IMR-90 (cell line): ENCODE measurements at regions not wholly inside any gene's neighbourhood (a gene's known extent, or its start where the extent isn't known, plus 50 kb on each side); places are given as distances from the start of the nearest gene placed in this dataset.
A peak's percentile ranks its signal among the peaks of the same experiment; 100 is the strongest.

Experiments
- ATAC-seq: fragments of 200-7000 bp; cut with Tn5 transposase; 2 replicates; pipeline ENCODE4 v1.9.1; 2020; ENCODE audit warnings: low read depth, mild to moderate bottlenecking, moderate library complexity
- BruUV-seq: library from RNA; stranded (reverse); fragments of 400-500 nt; replicated peaks from 2 replicates; lab custom pipeline; 2021; lab: Mats Ljungman, UMichigan
- CTCF ChIA-PET: fragments of 300-600 bp; formaldehyde crosslinking; extraction: SDS; loops from one replicate; lab custom pipeline; 2021; ENCODE audit warnings: antibody characterized with exemption; lab: Yijun Ruan, JAX
- POLR2A ChIA-PET: fragments of 300-600 bp; sonication (Branson Sonifier 250); formaldehyde crosslinking; loops from one replicate; lab custom pipeline; 2022; ENCODE audit warnings: antibody characterized with exemption; ENCODE audit not compliant: unreplicated experiment; lab: Charles Lee
- DNase-seq: peaks from one replicate; pipeline ENCODE4 v3.0.0; 2013
- H2AFZ ChIP-seq: replicated peaks from 2 replicates; pipeline ENCODE3; 2013; ENCODE audit warnings: low read length, mild to moderate bottlenecking; ENCODE audit not compliant: poor library complexity
- H2AK5ac ChIP-seq: 2 replicates; pipeline ENCODE4 v1.6.1; 2013; ENCODE audit warnings: low read depth, low read length, inconsistent platforms
- H2AK9ac ChIP-seq: replicated peaks from 2 replicates; pipeline ENCODE3; 2013; ENCODE audit warnings: mild to moderate bottlenecking, low read depth, low read length, moderate library complexity; ENCODE audit not compliant: poor library complexity
- H2BK120ac ChIP-seq: 2 replicates; pipeline ENCODE4 v1.6.1; 2013; ENCODE audit warnings: low read depth, low read length, inconsistent platforms
- H2BK15ac ChIP-seq: 3 replicates; pipeline ENCODE4 v1.6.1; 2013; ENCODE audit warnings: low read depth, low read length, inconsistent platforms
- H2BK20ac ChIP-seq: 2 replicates; pipeline ENCODE4 v1.6.1; 2013; ENCODE audit warnings: low read depth, mild to moderate bottlenecking, inconsistent platforms, low read length, moderate library complexity
- H2BK5ac ChIP-seq: 2 replicates; pipeline ENCODE4 v1.6.1; 2013; ENCODE audit warnings: mild to moderate bottlenecking, low read depth, low read length, inconsistent platforms; ENCODE audit not compliant: poor library complexity, severe bottlenecking
- H3K14ac ChIP-seq: replicated peaks from 2 replicates; pipeline ENCODE4 v1.6.1; 2013; ENCODE audit warnings: low read depth, low read length, inconsistent platforms
- H3K18ac ChIP-seq: 2 replicates; pipeline ENCODE4 v1.6.1; 2013; ENCODE audit warnings: low read depth, low read length, control low read depth
- H3K23ac ChIP-seq: 2 replicates; pipeline ENCODE4 v1.6.1; 2013; ENCODE audit warnings: low read depth, low read length, inconsistent platforms
- H3K27ac ChIP-seq: 2 replicates; pipeline ENCODE4 v1.5.1; 2013; ENCODE audit warnings: mild to moderate bottlenecking, control low read depth, low read length; ENCODE audit not compliant: insufficient read depth
- H3K27me3 ChIP-seq: 2 replicates; pipeline ENCODE4 v1.6.1; 2013; ENCODE audit warnings: low read length; ENCODE audit not compliant: control insufficient read depth, insufficient read depth
- H3K36me3 ChIP-seq: 2 replicates; pipeline ENCODE4 v1.6.1; 2013; ENCODE audit warnings: low read length, mixed read lengths; ENCODE audit not compliant: control insufficient read depth, insufficient read depth
- H3K4ac ChIP-seq: 2 replicates; pipeline ENCODE4 v1.6.1; 2013; ENCODE audit warnings: low read depth, low read length, inconsistent platforms
- H3K4me1 ChIP-seq: 2 replicates; pipeline ENCODE4 v1.6.1; 2013; ENCODE audit warnings: low read length, mixed read lengths; ENCODE audit not compliant: control insufficient read depth, insufficient read depth
- H3K4me2 ChIP-seq: 2 replicates; pipeline ENCODE4 v1.6.1; 2013; ENCODE audit warnings: low read depth, mild to moderate bottlenecking, control low read depth, low read length, moderate library complexity
- H3K4me3 ChIP-seq: 2 replicates; pipeline ENCODE4 v1.5.1; 2013; ENCODE audit warnings: low read depth, mild to moderate bottlenecking, control low read depth, low read length, moderate library complexity; ENCODE audit not compliant: insufficient read depth
- H3K56ac ChIP-seq: 2 replicates; pipeline ENCODE4 v1.6.1; 2013; ENCODE audit warnings: low read length, inconsistent platforms; ENCODE audit not compliant: insufficient read depth; ENCODE audit errors: extremely low read depth
- H3K79me1 ChIP-seq, 2 experiments: 2 replicates each; pipeline ENCODE4 v1.6.1; 2013; ENCODE audit warnings: low read length in 2 of 2, inconsistent platforms in 1 of 2, low read depth in 1 of 2
- H3K9ac ChIP-seq: 2 replicates; pipeline ENCODE4 v1.6.1; 2013; ENCODE audit warnings: low read depth, low read length, control low read depth
- H3K9me1 ChIP-seq: 2 replicates; pipeline ENCODE4 v1.6.1; 2013; ENCODE audit warnings: low read length, inconsistent platforms; ENCODE audit not compliant: insufficient read depth
- H3K9me3 ChIP-seq: 2 replicates; pipeline ENCODE4 v1.6.1; 2013; ENCODE audit warnings: low read length; ENCODE audit not compliant: control insufficient read depth, insufficient read depth
- H4K20me1 ChIP-seq: 2 replicates; pipeline ENCODE4 v1.6.1; 2013; ENCODE audit warnings: low read length, inconsistent platforms; ENCODE audit not compliant: insufficient read depth
- H4K5ac ChIP-seq: 2 replicates; pipeline ENCODE4 v1.6.1; 2013; ENCODE audit warnings: mild to moderate bottlenecking, low read depth, low read length, control low read depth
- H4K8ac ChIP-seq, 2 experiments: 2 replicates each; pipeline ENCODE4 v1.6.1; 2013; ENCODE audit warnings: low read depth in 2 of 2, low read length in 2 of 2, control low read depth in 1 of 2, inconsistent platforms in 1 of 2
- H4K91ac ChIP-seq: 2 replicates; pipeline ENCODE4 v1.6.1; 2013; ENCODE audit warnings: low read depth, low read length, inconsistent platforms; ENCODE audit not compliant: insufficient read depth
- BHLHE40 ChIP-seq: fragments of 150-350 bp; IDR thresholded peaks from 2 replicates; pipeline ENCODE4 v1.6.1; 2016; ENCODE audit warnings: mild to moderate bottlenecking, low read depth, low read length
- CEBPB ChIP-seq: IDR thresholded peaks from 2 replicates; pipeline ENCODE4 v1.6.1; 2012; ENCODE audit warnings: low read depth, low read length, improper control_type of control experiment
- CHD1 ChIP-seq: IDR thresholded peaks from 2 replicates; pipeline ENCODE4 v1.6.1; 2012; ENCODE audit warnings: low read depth, low read length, improper control_type of control experiment
- CTCF ChIP-seq: conservative IDR thresholded peaks from 2 replicates; pipeline ENCODE4 v1.5.1; 2012; ENCODE audit warnings: mild to moderate bottlenecking, low read depth, low read length, improper control_type of control experiment
- MAFK ChIP-seq: IDR thresholded peaks from 2 replicates; pipeline ENCODE4 v1.6.1; 2012; ENCODE audit warnings: low read depth, low read length, improper control_type of control experiment
- MAZ ChIP-seq: IDR thresholded peaks from 2 replicates; pipeline ENCODE4 v1.6.1; 2012; ENCODE audit warnings: low read depth, mild to moderate bottlenecking, low read length, improper control_type of control experiment, moderate library complexity, borderline replicate concordance
- NFE2L2 ChIP-seq: fragments of 150-350 bp; IDR thresholded peaks from 2 replicates; pipeline ENCODE4 v1.6.1; 2016; ENCODE audit warnings: low read depth, mild to moderate bottlenecking, low read length
- POLR2A ChIP-seq: IDR thresholded peaks from 2 replicates; pipeline ENCODE4 v1.6.1; 2012; ENCODE audit warnings: mild to moderate bottlenecking, low read depth, low read length
- RAD21 ChIP-seq: IDR thresholded peaks from 2 replicates; pipeline ENCODE4 v1.6.1; 2012; ENCODE audit warnings: low read length, improper control_type of control experiment
- SMC3 ChIP-seq: fragments of 150-350 bp; IDR thresholded peaks from 2 replicates; pipeline ENCODE4 v1.6.1; 2016; ENCODE audit warnings: low read depth, mild to moderate bottlenecking, antibody characterized with exemption, low read length, moderate library complexity
- USF2 ChIP-seq: fragments of 150-350 bp; IDR thresholded peaks from 2 replicates; pipeline ENCODE4 v1.6.1; 2017; ENCODE audit warnings: mild to moderate bottlenecking, antibody characterized with exemption, low read length, low read depth
- WGBS, 2 experiments: methylation state at CpG; one replicate each; pipeline versions ENCODE4 v1.1.5 to v1.1.7; 2013; ENCODE audit warnings: missing lambda C conversion rate in 2 of 2; ENCODE audit not compliant: insufficient read length in 1 of 2; ENCODE audit errors: extremely low coverage in 2 of 2; 5-methylcytosine and 5-hydroxymethylcytosine counted together
- dilution Hi-C: fragments of 300-500 bp; cut with HindIII; formaldehyde crosslinking; loops from one replicate; pipeline ENCODE4 v1.14.3; 2018; ENCODE audit warnings: low sequenced_read_pairs; ENCODE audit not compliant: unreplicated experiment
- in situ Hi-C: fragments of 300-500 bp; cut with MboI; formaldehyde crosslinking; loops from 3 replicates; pipeline ENCODE4 v1.14.3; 2019; ENCODE audit warnings: low sequenced_read_pairs, inconsistent platforms, mixed read lengths
- intact Hi-C: fragments of 100-400 bp; cut with micrococcal nuclease; formaldehyde crosslinking; loops from 2 replicates; pipeline ENCODE4 v1.10.0; 2022
- TF ChIP-seq, protein P1 (sequence below): fragments of 150-350 bp; IDR thresholded peaks from 2 replicates; pipeline ENCODE4 v1.6.1; 2016; ENCODE audit warnings: low read depth, mild to moderate bottlenecking, low read length, moderate library complexity, borderline replicate concordance

- H3K14ac ChIP-seq, result no peak overlapping the region
- no peak overlapping the region for H3K56ac ChIP-seq
- H4K91ac ChIP-seq, result no peak overlapping the region
- CTCF ChIA-PET, result no interaction called here
- in situ Hi-C loops, result no loop called here
- H2BK15ac ChIP-seq, result no peak overlapping the region
- H2AK9ac ChIP-seq, result no peak overlapping the region
- ATAC-seq (no peak), DNase-seq (no peak)
- dilution Hi-C loops, result no loop called here
- no peak overlapping the region for H3K4me2 ChIP-seq
- TF ChIP-seq MAZ, result no peak
- TF ChIP-seq CHD1, result no peak
- no peak for TF ChIP-seq CTCF
- no peak for TF ChIP-seq POLR2A
- no peak for TF ChIP-seq MAFK
- no peak for TF ChIP-seq SMC3
- TF ChIP-seq CEBPB, result no peak
- TF ChIP-seq NFE2L2, result no peak
- no peak for TF ChIP-seq BHLHE40
- no peak for TF ChIP-seq RAD21
- no peak for TF ChIP-seq USF2
- TF ChIP-seq, protein P1, sequence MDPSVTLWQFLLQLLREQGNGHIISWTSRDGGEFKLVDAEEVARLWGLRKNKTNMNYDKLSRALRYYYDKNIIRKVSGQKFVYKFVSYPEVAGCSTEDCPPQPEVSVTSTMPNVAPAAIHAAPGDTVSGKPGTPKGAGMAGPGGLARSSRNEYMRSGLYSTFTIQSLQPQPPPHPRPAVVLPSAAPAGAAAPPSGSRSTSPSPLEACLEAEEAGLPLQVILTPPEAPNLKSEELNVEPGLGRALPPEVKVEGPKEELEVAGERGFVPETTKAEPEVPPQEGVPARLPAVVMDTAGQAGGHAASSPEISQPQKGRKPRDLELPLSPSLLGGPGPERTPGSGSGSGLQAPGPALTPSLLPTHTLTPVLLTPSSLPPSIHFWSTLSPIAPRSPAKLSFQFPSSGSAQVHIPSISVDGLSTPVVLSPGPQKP, result no peak
- H3K79me1 ChIP-seq, result no peaks in the 10 kb centered on the region
- no peaks in the 10 kb centered on the region for H3K9me3 ChIP-seq
- no peak overlapping the region for H3K18ac ChIP-seq
- H2BK20ac ChIP-seq, result no peak overlapping the region
- peaks cover 9% of the 10 kb centered on the region for H3K27me3 ChIP-seq
- H3K9me1 ChIP-seq, result peaks cover 7% of the 10 kb centered on the region
- H3K36me3 ChIP-seq, result no peaks in the 10 kb centered on the region
- H2BK120ac ChIP-seq, result no peak overlapping the region
- H3K4me1 ChIP-seq, result peaks cover 4% of the 10 kb centered on the region; the same call in 1 of the 2 replicates
- no CpG with 5 or more reads among the region's 8 CpGs for WGBS, 2 experiments
- no peak overlapping the region for H3K4me3 ChIP-seq
- no peak overlapping the region for H4K8ac ChIP-seq
- no peak overlapping the region for H3K9ac ChIP-seq
- H2AFZ ChIP-seq, result no peak overlapping the region
- H3K4ac ChIP-seq, result no peak overlapping the region
- no TSS peak for BruUV-seq
- POLR2A ChIA-PET, result no interaction called here
- H3K27ac ChIP-seq, result no peak overlapping the region
- H4K20me1 ChIP-seq, result no peaks in the 10 kb centered on the region
- no peak overlapping the region for H4K5ac ChIP-seq
- H2BK5ac ChIP-seq, result no peak overlapping the region
- intact Hi-C loops, result no loop called here
- 0 out of 2 replicates have a peak overlapping the region, but pooled peaks have one; percentile 59 for H2AK5ac ChIP-seq
- no peak overlapping the region for H3K23ac ChIP-seq
Observed at GRCh38 chr18:73942081-73942625, 205.5 kb downstream of the FBXO15 start.
